A549 (cell line): ENCODE measurements at regions not wholly inside any gene's neighbourhood (a gene's known extent, or its start where the extent isn't known, plus 50 kb on each side); places are given as distances from the start of the nearest gene placed in this dataset.

ENCODE experiments used
- ATAC-seq, 2 experiments: fragments of 200-7000 bp in 1 of 2; fragments of >200 bp in 1 of 2; cut with Nextera tagmentation in 1 of 2; cut with Tn5 transposase in 1 of 2; 3 replicates each; pipeline versions ENCODE4 v1.8.0 to v1.9.1; 2018 to 2020; ENCODE audit warnings: mild to moderate bottlenecking in 1 of 2, moderate library complexity in 1 of 2
- CTCF ChIA-PET: fragments of 300-600 bp; sonication (Branson Sonifier 250); formaldehyde crosslinking; extraction: SDS; loops from one replicate; lab custom pipeline; 2021; ENCODE audit warnings: antibody characterized with exemption, inconsistent platforms; lab: Yijun Ruan, JAX
- POLR2A ChIA-PET: fragments of 350-600 bp; formaldehyde crosslinking; extraction: SDS; loops from one replicate; lab custom pipeline; 2021; ENCODE audit warnings: antibody characterized with exemption, inconsistent platforms; lab: Yijun Ruan, JAX
- DNase-seq, 2 experiments: peaks; one replicate each; pipeline versions ENCODE4 v3.0.0 to v3.0.0-alpha.2; 2011 to 2016; ENCODE audit warnings: low read depth in 1 of 2, low spot score in 1 of 2
- FAIRE-seq: peaks from 2 replicates; lab custom pipeline; 2011; peaks lifted over from hg19 to GRCh38; lab: Jason Lieb, UNC
- H3K27ac ChIP-seq, 2 experiments: fragments of >200 bp; sonication (Bioruptor Twin); formaldehyde crosslinking; 3 replicates each; pipeline ENCODE4 v1.5.1; 2016 to 2017
- H3K4me1 ChIP-seq: fragments of >200 bp; sonication (Bioruptor Twin); formaldehyde crosslinking; 3 replicates; pipeline ENCODE4 v1.6.1; 2016
- H3K4me2 ChIP-seq: fragments of >200 bp; sonication (Bioruptor Twin); formaldehyde crosslinking; 3 replicates; pipeline ENCODE4 v1.6.1; 2016
- H3K4me3 ChIP-seq: fragments of >200 bp; sonication (Bioruptor Twin); formaldehyde crosslinking; 3 replicates; pipeline ENCODE4 v1.5.1; 2016
- H3K9me3 ChIP-seq: fragments of >200 bp; sonication (Bioruptor Twin); formaldehyde crosslinking; 3 replicates; pipeline ENCODE4 v1.6.1; 2016
- BCL3 ChIP-seq: fragments of >200 bp; sonication (Bioruptor Twin); formaldehyde crosslinking; IDR thresholded peaks from 3 replicates; pipeline ENCODE4 v1.6.1; 2016
- BHLHE40 ChIP-seq: IDR thresholded peaks from 2 replicates; pipeline ENCODE4 v1.6.1; 2012; ENCODE audit warnings: low read depth, low read length, inconsistent platforms
- CBX2 ChIP-seq: fragments of 200-600 bp; sonication (generic); IDR thresholded peaks from 2 replicates; pipeline ENCODE4 v1.6.1; 2016; ENCODE audit warnings: low read depth, mild to moderate bottlenecking, borderline replicate concordance
- CEBPB ChIP-seq, 2 experiments: fragments of >200 bp in 1 of 2; sonication (Bioruptor Twin) in 1 of 2; formaldehyde crosslinking in 1 of 2; IDR thresholded peaks; 2 replicates each; pipeline ENCODE4 v1.6.1; 2012 to 2016
- E2F6 ChIP-seq: IDR thresholded peaks from 2 replicates; pipeline ENCODE4 v1.6.1; 2012; ENCODE audit warnings: low read depth, borderline replicate concordance
- FOSL2 ChIP-seq, 2 experiments: fragments of 450-650 bp in 1 of 2; fragments of >200 bp in 1 of 2; sonication (Bioruptor Twin) in 1 of 2; formaldehyde crosslinking; IDR thresholded peaks; 2 replicates each; pipeline versions ENCODE4 v1.5.0 to v1.6.1; 2016 to 2020; ENCODE audit warnings: mild to moderate bottlenecking in 1 of 2, moderate library complexity in 1 of 2
- GATA3 ChIP-seq: IDR thresholded peaks from 2 replicates; pipeline ENCODE4 v1.6.1; 2012; ENCODE audit warnings: borderline replicate concordance
- HOXA7 ChIP-seq: fragments of 250-450 bp; sonication (Bioruptor Pico); IDR thresholded peaks from 2 replicates; pipeline ENCODE4 v1.5.0; 2020; ENCODE audit warnings: mild to moderate bottlenecking, moderate library complexity
- HOXB13 ChIP-seq: fragments of 250-450 bp; sonication (Bioruptor Pico); IDR thresholded peaks from 2 replicates; pipeline ENCODE4 v1.5.0; 2020; ENCODE audit warnings: low read depth, mild to moderate bottlenecking, moderate library complexity
- JUN ChIP-seq, 2 experiments: fragments of >200 bp; sonication (Bioruptor Twin); formaldehyde crosslinking; IDR thresholded peaks; 2 replicates in 1 of 2; 3 replicates in 1 of 2; pipeline ENCODE4 v1.6.1; 2016 to 2017
- KDM1A ChIP-seq: fragments of 200-600 bp; sonication (generic); IDR thresholded peaks from 2 replicates; pipeline ENCODE4 v1.6.1; 2016; ENCODE audit warnings: low read depth, mild to moderate bottlenecking
- MAFK ChIP-seq: fragments of 450-650 bp; IDR thresholded peaks from 2 replicates; pipeline ENCODE4 v1.6.1; 2014; ENCODE audit not compliant: partially characterized antibody
- MAX ChIP-seq: IDR thresholded peaks from 2 replicates; pipeline ENCODE4 v1.6.1; 2012
- NFE2L2 ChIP-seq: fragments of 150-350 bp; conservative IDR thresholded peaks from 2 replicates; pipeline ENCODE4 v1.6.1; 2014; ENCODE audit warnings: low read length
- NPAS2 ChIP-seq: fragments of 250-450 bp; sonication (Bioruptor Pico); IDR thresholded peaks from 2 replicates; pipeline ENCODE4 v1.8.0; 2022; ENCODE audit warnings: mild to moderate bottlenecking, moderate library complexity, borderline replicate concordance
- NR3C1 ChIP-seq: fragments of >200 bp; sonication (Bioruptor Twin); formaldehyde crosslinking; IDR thresholded peaks from 3 replicates; pipeline ENCODE4 v1.6.1; 2017
- PHF8 ChIP-seq: fragments of 200-600 bp; sonication (generic); IDR thresholded peaks from 2 replicates; pipeline ENCODE4 v1.6.1; 2016; ENCODE audit warnings: low read depth, mild to moderate bottlenecking, antibody characterized with exemption, moderate library complexity, borderline replicate concordance
- POLR2A ChIP-seq: IDR thresholded peaks from 2 replicates; pipeline ENCODE4 v1.6.1; 2012; ENCODE audit warnings: mild to moderate bottlenecking, low read length
- POLR2AphosphoS2 ChIP-seq: conservative IDR thresholded peaks from 2 replicates; pipeline ENCODE4 v1.6.1; 2012; ENCODE audit warnings: low read length, improper control_type of control experiment, inconsistent platforms
- RAD21 ChIP-seq, 2 experiments: fragments of >200 bp in 1 of 2; sonication (Bioruptor Twin) in 1 of 2; formaldehyde crosslinking in 1 of 2; IDR thresholded peaks in 1 of 2; conservative IDR thresholded peaks in 1 of 2; 2 replicates in 1 of 2; 3 replicates in 1 of 2; pipeline ENCODE4 v1.6.1; 2012 to 2018; ENCODE audit warnings: inconsistent platforms in 1 of 2
- RCOR1 ChIP-seq: fragments of 150-350 bp; IDR thresholded peaks from 2 replicates; pipeline ENCODE4 v1.6.1; 2014; ENCODE audit warnings: antibody characterized with exemption, low read length, low read depth
- TP53 ChIP-seq: fragments of 250-450 bp; sonication (Bioruptor Pico); IDR thresholded peaks from 2 replicates; pipeline ENCODE4 v1.5.0; 2021; ENCODE audit warnings: mild to moderate bottlenecking, moderate library complexity
- USF2 ChIP-seq: fragments of 450-650 bp; IDR thresholded peaks from 2 replicates; pipeline ENCODE4 v1.6.1; 2014; ENCODE audit warnings: antibody characterized with exemption
- ZC3H11A ChIP-seq: fragments of 450-650 bp; IDR thresholded peaks from 2 replicates; pipeline ENCODE4 v1.6.1; 2014; ENCODE audit warnings: antibody characterized with exemption, mild to moderate bottlenecking
- ZFP36 ChIP-seq: fragments of 450-650 bp; IDR thresholded peaks from 2 replicates; pipeline ENCODE4 v1.6.1; 2014; ENCODE audit warnings: borderline replicate concordance; ENCODE audit not compliant: partially characterized antibody
- WGBS: methylation state at CpG from one replicate; pipeline ENCODE4 v1.1.6; 2017; ENCODE audit errors: missing lambda C conversion rate; 5-methylcytosine and 5-hydroxymethylcytosine counted together

GRCh38 chr4:59537246-59537886, 1662.8 kb upstream of the ADGRL3 start:
- no peak for FAIRE-seq
- no peaks in the 10 kb centered on the region for H3K9me3 ChIP-seq
- H3K4me1 ChIP-seq, result peaks cover 4% of the 10 kb centered on the region; the same call in 1 of the 3 replicates
- ATAC-seq, result no peak
- ChIA-PET CTCF (no interaction called here), POLR2A (no interaction called here)
- TF ChIP-seq BHLHE40 (no peak), RCOR1 (no peak), MAFK (no peak), CBX2 (no peak), POLR2A (no peak), FOSL2 (IDR thresholded peaks at IDR 0.05) (no peak), FOSL2 (CRISPR knock-in tag; IDR thresholded peaks at IDR 0.05) (peak; percentile 14; the same call in 1 of the 2 replicates), HOXA7 (CRISPR knock-in tag) (no peak), RAD21 (conservative IDR thresholded peaks at IDR 0.05 in 1 of 2, IDR thresholded peaks at IDR 0.05 in 1 of 2) (no peak)
- peak overlapping the region; percentile 18; the same call in 1 of the 3 replicates for H3K4me2 ChIP-seq
- H3K4me3 ChIP-seq, result no peak overlapping the region
- 0% methylated on average over 2 of the region's 2 CpGs for WGBS
- DNase-seq, result no peak
- no peak overlapping the region for H3K27ac ChIP-seq

GRCh38 chr4:59539401-59539800, 1660.7 kb upstream of the ADGRL3 start:
- Histone ChIP-seq H3K4me1 (peaks cover 4% of the 10 kb centered on the region; the same call in 1 of the 3 replicates), H3K9me3 (no peaks in the 10 kb centered on the region), H3K4me3 (no peak overlapping the region), H3K27ac (no peak overlapping the region), H3K4me2 (no peak overlapping the region)
- FAIRE-seq (no peak), DNase-seq (no peak), ATAC-seq (no peak)
- TF ChIP-seq CBX2, result no peak
- TF ChIP-seq PHF8, result no peak
- no peak for TF ChIP-seq GATA3
- no peak for TF ChIP-seq TP53 (CRISPR knock-in tag)
- TF ChIP-seq USF2, result no peak
- no peak for TF ChIP-seq POLR2A
- no peak for TF ChIP-seq E2F6
- no peak for TF ChIP-seq NR3C1
- no peak for TF ChIP-seq POLR2AphosphoS2
- TF ChIP-seq NPAS2 (CRISPR knock-in tag), result no peak
- TF ChIP-seq HOXA7 (CRISPR knock-in tag), result no peak
- 82% methylated on average over 4 of the region's 4 CpGs for WGBS
- POLR2A ChIA-PET, result no interaction called here
- CTCF ChIA-PET, result no interaction called here

- Histone ChIP-seq H3K9me3 (no peaks in the 10 kb centered on the region), H3K4me1 (peaks cover 4% of the 10 kb centered on the region; the same call in 1 of the 3 replicates), H3K27ac (no peak overlapping the region), H3K4me2 (peak overlapping the region; percentile 12; the same call in 1 of the 3 replicates), H3K4me3 (no peak overlapping the region)
- 9% methylated on average over 2 of the region's 2 CpGs for WGBS
- POLR2A ChIA-PET, result no interaction called here
- TF ChIP-seq FOSL2 (IDR thresholded peaks at IDR 0.05), result no peak
- no peak for TF ChIP-seq FOSL2 (CRISPR knock-in tag; IDR thresholded peaks at IDR 0.05)
- no peak for TF ChIP-seq BHLHE40
- no peak for TF ChIP-seq GATA3
- no peak for TF ChIP-seq ZFP36
- TF ChIP-seq PHF8, result no peak
- TF ChIP-seq KDM1A, result no peak
- no peak for TF ChIP-seq NPAS2 (CRISPR knock-in tag)
- no peak for TF ChIP-seq TP53 (CRISPR knock-in tag)
- no peak for TF ChIP-seq NFE2L2
- TF ChIP-seq JUN (IDR thresholded peaks at IDR 0.05), result no peak
- no peak for TF ChIP-seq MAX
- no peak for TF ChIP-seq RAD21 (conservative IDR thresholded peaks at IDR 0.05 in 1 of 2, IDR thresholded peaks at IDR 0.05 in 1 of 2)
- TF ChIP-seq CEBPB (IDR thresholded peaks at IDR 0.05), result no peak
- TF ChIP-seq USF2, result no peak
- no peak for TF ChIP-seq BCL3
- TF ChIP-seq ZC3H11A, result no peak
- no peak for TF ChIP-seq HOXB13 (CRISPR knock-in tag)
- TF ChIP-seq E2F6, result no peak
- ATAC-seq, result no peak
- no peak for FAIRE-seq
- CTCF ChIA-PET, result interaction anchor here (0.6 kb wide), 1 partner anchor 57 kb away, joined by 4 read pairs; no protein-coding TSS in a partner anchor
- DNase-seq, result no peak
These were observed 1659.8 kb upstream of the ADGRL3 start for GRCh38 chr4:59540311-59540710.
